ENCODE measurements at regions not wholly inside any gene's neighbourhood (a gene's known extent, or its start where the extent isn't known, plus 50 kb on each side); places are given as distances from the start of the nearest gene placed in this dataset.

DNA sequence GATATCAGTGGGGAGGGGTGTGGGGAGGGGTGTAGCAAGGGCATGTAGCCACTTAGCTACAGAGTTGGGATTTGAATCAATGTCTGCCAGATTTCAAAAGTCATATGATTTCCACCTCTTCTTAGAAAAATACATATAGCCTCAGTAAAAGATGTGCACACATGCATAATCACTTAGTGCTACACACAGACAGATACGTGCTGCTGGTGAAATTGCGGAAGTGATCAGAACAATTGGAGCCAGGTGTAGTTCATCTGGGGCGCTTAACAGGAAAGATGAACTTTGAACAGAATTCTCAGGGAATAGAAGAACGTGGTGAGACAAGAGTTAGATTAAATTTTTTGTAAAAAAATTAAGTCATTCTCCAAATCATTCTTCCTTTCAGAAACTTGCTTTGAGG is 333.1 kb downstream of the KCNRG start:
- CTCF ChIA-PET = no interaction called here
- TF ChIP-seq CTCF (IDR thresholded peaks at IDR 0.05; ENCODE audit: unreplicated experiment) = no peak
- no peaks in the 10 kb centered on the region for H3K9me3 Mint-ChIP-seq (ENCODE audit: unreplicated experiment)
- POLR2A ChIA-PET = no interaction called here
- no peak for DNase-seq (ENCODE audit: unreplicated experiment)
- intact Hi-C loops (cut with micrococcal nuclease) = no loop called here
- no TSS peak for BruUV-seq (replicated peaks)
- no peaks in the 10 kb centered on the region for H3K36me3 Mint-ChIP-seq (ENCODE audit: insufficient read depth, unreplicated experiment)
- H3K27me3 Mint-ChIP-seq (ENCODE audit: insufficient read depth, unreplicated experiment) = no peaks in the 10 kb centered on the region
- H3K4me1 Mint-ChIP-seq (ENCODE audit: insufficient read depth, unreplicated experiment) = peaks cover 6% of the 10 kb centered on the region
- H3K27ac Mint-ChIP-seq (ENCODE audit: low read depth, unreplicated experiment) = no peak overlapping the region
- no peak overlapping the region for H3K4me3 Mint-ChIP-seq (ENCODE audit: unreplicated experiment)

DNA sequence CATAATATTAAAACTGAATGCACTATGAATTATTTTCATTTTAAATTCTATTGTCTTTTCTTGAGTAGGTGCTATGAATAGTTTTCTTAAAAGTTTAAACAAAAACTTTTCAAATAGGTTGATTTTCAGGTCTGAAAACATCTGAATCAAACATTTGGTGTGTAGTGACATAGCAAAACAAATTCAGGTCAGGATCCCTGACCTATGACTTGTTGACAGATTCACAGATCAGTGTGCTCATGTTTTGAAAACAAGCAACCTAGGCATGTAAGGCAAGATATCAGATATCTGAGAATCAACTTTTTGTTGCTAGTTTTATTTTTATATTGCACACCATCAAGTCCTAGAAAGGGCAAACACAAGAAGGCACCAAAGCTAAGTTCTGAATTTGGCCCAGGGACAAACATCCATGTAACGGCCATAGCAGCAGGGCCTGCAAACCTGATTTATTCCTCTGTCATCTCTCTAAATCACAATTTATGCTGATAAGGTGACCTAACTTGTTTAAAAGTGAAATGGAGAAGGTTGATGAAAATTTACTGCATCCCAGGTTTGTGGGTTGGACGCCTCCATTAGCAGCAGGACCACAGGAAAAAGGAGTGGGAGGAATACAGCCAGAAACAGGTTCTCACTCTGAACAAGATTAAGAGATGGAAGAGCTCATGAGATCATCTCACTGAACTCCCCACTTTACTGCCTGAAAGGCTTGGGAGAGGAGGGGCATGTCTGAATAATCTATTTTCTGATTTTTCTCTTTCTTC is 337.7 kb downstream of the KCNRG start:
- Mint-ChIP-seq H3K36me3 (ENCODE audit: insufficient read depth, unreplicated experiment) (no peaks in the 10 kb centered on the region), H3K4me3 (ENCODE audit: unreplicated experiment) (no peak overlapping the region), H3K4me1 (ENCODE audit: insufficient read depth, unreplicated experiment) (peaks cover 16% of the 10 kb centered on the region), H3K9me3 (ENCODE audit: unreplicated experiment) (no peaks in the 10 kb centered on the region), H3K27ac (ENCODE audit: low read depth, unreplicated experiment) (no peak overlapping the region), H3K27me3 (ENCODE audit: insufficient read depth, unreplicated experiment) (no peaks in the 10 kb centered on the region)
- CTCF ChIA-PET = no interaction called here
- intact Hi-C loops (cut with micrococcal nuclease) = no loop called here
- no peak for DNase-seq (ENCODE audit: unreplicated experiment)
- POLR2A ChIA-PET = interaction anchor here (0.7 kb wide), 1 partner anchor 126 kb away, joined by 3 read pairs; no protein-coding TSS in a partner anchor
- no peak for TF ChIP-seq CTCF (IDR thresholded peaks at IDR 0.05; ENCODE audit: unreplicated experiment)
- BruUV-seq (replicated peaks) = no TSS peak

GRCh38 chr13:50353651-50354415 is 338.6 kb downstream of the KCNRG start:
- no peak overlapping the region for H3K27ac Mint-ChIP-seq (ENCODE audit: low read depth, unreplicated experiment)
- TF ChIP-seq CTCF (IDR thresholded peaks at IDR 0.05; ENCODE audit: unreplicated experiment) = no peak
- ChIA-PET CTCF (interaction anchor here (0.7 kb wide), 1 partner anchor 692 kb away, joined by 3 read pairs; no protein-coding TSS in a partner anchor), POLR2A (interaction anchor here (0.7 kb wide), 1 partner anchor 127 kb away, joined by 3 read pairs; no protein-coding TSS in a partner anchor)
- H3K4me3 Mint-ChIP-seq (ENCODE audit: unreplicated experiment) = no peak overlapping the region
- no peaks in the 10 kb centered on the region for H3K36me3 Mint-ChIP-seq (ENCODE audit: insufficient read depth, unreplicated experiment)
- no peaks in the 10 kb centered on the region for H3K27me3 Mint-ChIP-seq (ENCODE audit: insufficient read depth, unreplicated experiment)
- no peaks in the 10 kb centered on the region for H3K9me3 Mint-ChIP-seq (ENCODE audit: unreplicated experiment)
- no TSS peak for BruUV-seq (replicated peaks)
- peaks cover 19% of the 10 kb centered on the region for H3K4me1 Mint-ChIP-seq (ENCODE audit: insufficient read depth, unreplicated experiment)
- no peak for DNase-seq (ENCODE audit: unreplicated experiment)
- intact Hi-C loops (cut with micrococcal nuclease) = no loop called here

- H3K9me3 Mint-ChIP-seq (ENCODE audit: unreplicated experiment) = no peaks in the 10 kb centered on the region
- H3K36me3 Mint-ChIP-seq (ENCODE audit: insufficient read depth, unreplicated experiment) = no peaks in the 10 kb centered on the region
- H3K27ac Mint-ChIP-seq (ENCODE audit: low read depth, unreplicated experiment) = no peak overlapping the region
- no peaks in the 10 kb centered on the region for H3K27me3 Mint-ChIP-seq (ENCODE audit: insufficient read depth, unreplicated experiment)
- no peak overlapping the region for H3K4me3 Mint-ChIP-seq (ENCODE audit: unreplicated experiment)
- TF ChIP-seq CTCF (IDR thresholded peaks at IDR 0.05; ENCODE audit: unreplicated experiment) = no peak
- ChIA-PET CTCF (no interaction called here), POLR2A (interaction anchor here (0.8 kb wide), 1 partner anchor 232 kb away, joined by 3 read pairs; no protein-coding TSS in a partner anchor)
- no peak for DNase-seq (ENCODE audit: unreplicated experiment)
- intact Hi-C loops (cut with micrococcal nuclease) = no loop called here
- BruUV-seq (replicated peaks) = no TSS peak
- H3K4me1 Mint-ChIP-seq (ENCODE audit: insufficient read depth, unreplicated experiment) = peaks cover 19% of the 10 kb centered on the region
These were observed 340.6 kb downstream of the KCNRG start for GRCh38 chr13:50355797-50356196.
